Erythroblast (primary cell): ENCODE measurements at regions not wholly inside any gene's neighbourhood (a gene's known extent, or its start where the extent isn't known, plus 50 kb on each side); places are given as distances from the start of the nearest gene placed in this dataset.

Source experiments
- GATA1 ChIP-seq: IDR thresholded peaks from 2 replicates; pipeline ENCODE4 v1.6.1; 2011; ENCODE audit warnings: low read depth, mild to moderate bottlenecking, control low read depth, low read length, moderate library complexity
- POLR2A ChIP-seq: IDR thresholded peaks from 2 replicates; pipeline ENCODE4 v1.6.1; 2011; ENCODE audit warnings: mild to moderate bottlenecking, low read length

DNA sequence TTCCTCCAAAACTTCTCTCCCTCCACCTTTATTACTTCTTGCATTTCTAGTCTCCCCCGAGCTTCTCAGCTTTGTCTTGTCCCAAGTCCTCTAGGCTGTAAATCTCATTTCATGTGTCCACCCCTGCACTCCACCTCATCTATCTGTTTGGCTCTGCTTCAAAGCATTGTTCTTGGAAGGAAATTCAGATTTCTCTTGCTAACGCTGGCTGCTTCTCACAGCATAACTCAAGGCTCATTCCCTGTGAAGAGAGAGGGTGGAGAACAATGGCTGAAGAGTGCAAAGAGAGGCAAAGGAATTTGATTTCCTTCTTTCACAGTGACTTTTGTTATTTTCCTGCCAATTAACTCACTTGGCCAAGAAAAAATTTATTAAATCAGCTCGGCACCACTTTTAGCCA lies 476.5 kb downstream of the TMEM114 start:
- TF ChIP-seq POLR2A = no peak
- TF ChIP-seq GATA1 = no peak
